ENCODE measurements at regions not wholly inside any gene's neighbourhood (a gene's known extent, or its start where the extent isn't known, plus 50 kb on each side); places are given as distances from the start of the nearest gene placed in this dataset.

- Histone ChIP-seq H3K79me2 (ENCODE audit: insufficient read depth, low read length) (no peaks in the 10 kb centered on the region), H2AFZ (ENCODE audit: low read depth, low read length) (no peak overlapping the region), H3K9me3 (ENCODE audit: insufficient read depth, low read depth, low read length) (no peaks in the 10 kb centered on the region), H4K20me1 (ENCODE audit: insufficient read depth, low read length) (no peaks in the 10 kb centered on the region), H3K27me3 (ENCODE audit: insufficient read depth, low read length) (no peaks in the 10 kb centered on the region), H3K4me2 (ENCODE audit: low read length) (no peak overlapping the region), H3K4me3 (ENCODE audit: insufficient read depth, low read depth, low read length) (no peak overlapping the region), H3K27ac (ENCODE audit: low read depth, low read length) (no peak overlapping the region), H3K4me1 (ENCODE audit: insufficient read depth, low read length) (peaks cover 16% of the 10 kb centered on the region), H3K36me3 (ENCODE audit: insufficient read depth, low read length) (no peaks in the 10 kb centered on the region), H3K9ac (ENCODE audit: low read length) (no peak overlapping the region)
- TF ChIP-seq EZH2 (IDR thresholded peaks at IDR 0.05; ENCODE audit: insufficient read depth, low read length) (no peak), CTCF (IDR thresholded peaks at IDR 0.05; ENCODE audit: insufficient read depth, low read depth, low read length) (no peak)
- Mint-ChIP-seq H3K27ac (ENCODE audit: unreplicated experiment) (no peak overlapping the region), H3K4me1 (ENCODE audit: low read depth, unreplicated experiment) (peaks cover 4% of the 10 kb centered on the region), H3K27me3 (ENCODE audit: low read depth, unreplicated experiment) (peaks cover 5% of the 10 kb centered on the region), H3K36me3 (ENCODE audit: low read depth, unreplicated experiment) (no peaks in the 10 kb centered on the region), H3K9me3 (ENCODE audit: unreplicated experiment) (peaks cover 2% of the 10 kb centered on the region), H3K4me3 (ENCODE audit: unreplicated experiment) (no peak overlapping the region)
- FAIRE-seq (no peak), DNase-seq (ENCODE audit: low read depth) (no peak)
Measured at GRCh38 chr6:14207448-14207847, 89.9 kb downstream of the CD83 start.

DNA sequence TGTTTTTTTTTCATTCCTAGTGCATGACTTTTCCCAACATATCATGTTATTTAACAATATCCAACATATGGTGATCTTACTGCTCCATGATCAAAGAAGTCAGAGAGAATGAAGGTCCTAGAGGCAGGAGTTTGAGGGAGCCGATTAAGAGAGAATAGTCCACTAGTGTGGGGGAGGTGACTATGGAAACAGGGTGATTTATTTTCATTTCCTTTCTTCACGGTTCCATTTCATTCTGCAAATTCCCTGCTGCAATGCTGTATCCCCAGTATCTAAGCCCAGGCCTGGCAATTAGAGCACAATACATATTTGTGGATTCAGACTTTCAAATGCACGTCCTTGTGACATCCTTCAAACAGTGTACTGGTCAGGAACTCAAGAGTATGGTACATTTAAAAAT is 91.4 kb downstream of the CD83 start:
- Mint-ChIP-seq H3K27ac (ENCODE audit: unreplicated experiment) (no peak overlapping the region), H3K4me1 (ENCODE audit: low read depth, unreplicated experiment) (peaks cover 4% of the 10 kb centered on the region), H3K4me3 (ENCODE audit: unreplicated experiment) (no peak overlapping the region), H3K36me3 (ENCODE audit: low read depth, unreplicated experiment) (no peaks in the 10 kb centered on the region), H3K9me3 (ENCODE audit: unreplicated experiment) (peaks cover 2% of the 10 kb centered on the region), H3K27me3 (ENCODE audit: low read depth, unreplicated experiment) (peaks cover 14% of the 10 kb centered on the region)
- no peaks in the 10 kb centered on the region for H3K27me3 ChIP-seq (ENCODE audit: insufficient read depth, low read length)
- H3K4me3 ChIP-seq (ENCODE audit: insufficient read depth, low read depth, low read length), result no peak overlapping the region
- no peak overlapping the region for H2AFZ ChIP-seq (ENCODE audit: low read depth, low read length)
- TF ChIP-seq CTCF (IDR thresholded peaks at IDR 0.05; ENCODE audit: insufficient read depth, low read depth, low read length) (no peak), EZH2 (IDR thresholded peaks at IDR 0.05; ENCODE audit: insufficient read depth, low read length) (no peak)
- peaks cover 16% of the 10 kb centered on the region for H3K4me1 ChIP-seq (ENCODE audit: insufficient read depth, low read length)
- H3K9me3 ChIP-seq (ENCODE audit: insufficient read depth, low read depth, low read length), result no peaks in the 10 kb centered on the region
- DNase-seq (ENCODE audit: low read depth) (no peak), FAIRE-seq (no peak)
- H3K36me3 ChIP-seq (ENCODE audit: insufficient read depth, low read length), result no peaks in the 10 kb centered on the region
- no peak overlapping the region for H3K27ac ChIP-seq (ENCODE audit: low read depth, low read length)
- H3K79me2 ChIP-seq (ENCODE audit: insufficient read depth, low read length), result no peaks in the 10 kb centered on the region
- H3K9ac ChIP-seq (ENCODE audit: low read length), result no peak overlapping the region
- H4K20me1 ChIP-seq (ENCODE audit: insufficient read depth, low read length), result no peaks in the 10 kb centered on the region
- no peak overlapping the region for H3K4me2 ChIP-seq (ENCODE audit: low read length)

- no peaks in the 10 kb centered on the region for H4K20me1 ChIP-seq (ENCODE audit: insufficient read depth, low read length)
- H3K36me3 Mint-ChIP-seq (ENCODE audit: low read depth, unreplicated experiment), result no peaks in the 10 kb centered on the region
- H3K27ac ChIP-seq (ENCODE audit: low read depth, low read length), result no peak overlapping the region
- H3K4me2 ChIP-seq (ENCODE audit: low read length), result peak overlapping the region; percentile 97
- no peaks in the 10 kb centered on the region for H3K79me2 ChIP-seq (ENCODE audit: insufficient read depth, low read length)
- H3K4me3 ChIP-seq (ENCODE audit: insufficient read depth, low read depth, low read length), result peak overlapping the region; percentile 71
- DNase-seq (ENCODE audit: low read depth), result no peak
- H3K27me3 ChIP-seq (ENCODE audit: insufficient read depth, low read length), result no peaks in the 10 kb centered on the region
- H3K4me3 Mint-ChIP-seq (ENCODE audit: unreplicated experiment), result peak overlapping the region; percentile 79
- TF ChIP-seq EZH2 (IDR thresholded peaks at IDR 0.05; ENCODE audit: insufficient read depth, low read length), result no peak
- TF ChIP-seq CTCF (IDR thresholded peaks at IDR 0.05; ENCODE audit: insufficient read depth, low read depth, low read length), result no peak
- H2AFZ ChIP-seq (ENCODE audit: low read depth, low read length), result no peak overlapping the region
- H3K9me3 Mint-ChIP-seq (ENCODE audit: unreplicated experiment), result peaks cover 2% of the 10 kb centered on the region
- FAIRE-seq, result no peak
- peaks cover 4% of the 10 kb centered on the region for H3K4me1 Mint-ChIP-seq (ENCODE audit: low read depth, unreplicated experiment)
- H3K27ac Mint-ChIP-seq (ENCODE audit: unreplicated experiment), result no peak overlapping the region
- H3K4me1 ChIP-seq (ENCODE audit: insufficient read depth, low read length), result peaks cover 16% of the 10 kb centered on the region
- H3K36me3 ChIP-seq (ENCODE audit: insufficient read depth, low read length), result no peaks in the 10 kb centered on the region
- H3K27me3 Mint-ChIP-seq (ENCODE audit: low read depth, unreplicated experiment), result peaks cover 14% of the 10 kb centered on the region
- H3K9ac ChIP-seq (ENCODE audit: low read length), result no peak overlapping the region
- H3K9me3 ChIP-seq (ENCODE audit: insufficient read depth, low read depth, low read length), result no peaks in the 10 kb centered on the region
Measured at GRCh38 chr6:14210077-14210476, 92.5 kb downstream of the CD83 start.
